AML-193 (cell line): ENCODE measurements at regions not wholly inside any gene's neighbourhood (a gene's known extent, or its start where the extent isn't known, plus 50 kb on each side); places are given as distances from the start of the nearest gene placed in this dataset.

Experiments
- DNase-seq, 2 experiments: peaks; one replicate each; lab custom pipeline; 2025; lab: John Stamatoyannopoulos, UW

- no peak for DNase-seq
These were observed 166.8 kb upstream of the PLEKHG7 start for GRCh38 chr12:92535961-92536360.

DNA sequence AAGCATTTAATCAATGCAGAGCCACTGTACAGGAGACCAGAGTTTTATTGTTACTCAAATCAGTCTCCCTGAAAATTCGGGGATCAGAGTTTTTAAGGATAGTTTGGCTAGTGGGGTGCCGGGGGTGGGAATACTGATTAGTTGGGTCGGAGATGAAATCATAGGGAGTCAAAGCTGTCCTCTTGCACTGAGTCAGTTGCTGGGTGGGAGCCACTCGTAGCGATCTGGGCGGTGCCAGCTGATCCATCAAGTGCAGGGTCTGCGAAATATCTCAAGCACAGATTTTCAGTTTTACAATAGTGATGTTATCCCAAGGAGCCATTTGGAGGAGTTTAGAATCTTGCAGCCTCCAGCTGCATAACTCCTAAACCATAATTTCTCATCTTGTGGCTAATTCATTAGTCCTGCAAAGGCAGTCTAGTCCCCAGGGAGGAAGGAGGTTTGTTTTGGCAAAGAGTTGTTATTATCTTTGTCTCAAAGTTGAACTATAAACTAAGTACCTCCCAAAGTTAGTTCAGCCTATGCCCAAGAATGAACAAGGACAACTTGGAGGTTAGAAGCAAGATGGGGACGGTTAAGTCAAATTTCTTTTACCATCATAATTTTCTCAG, 169.4 kb upstream of the PLEKHG7 start:
- no peak for DNase-seq

- DNase-seq = no peak
These were observed 172.1 kb upstream of the PLEKHG7 start for GRCh38 chr12:92530706-92531105.

DNA sequence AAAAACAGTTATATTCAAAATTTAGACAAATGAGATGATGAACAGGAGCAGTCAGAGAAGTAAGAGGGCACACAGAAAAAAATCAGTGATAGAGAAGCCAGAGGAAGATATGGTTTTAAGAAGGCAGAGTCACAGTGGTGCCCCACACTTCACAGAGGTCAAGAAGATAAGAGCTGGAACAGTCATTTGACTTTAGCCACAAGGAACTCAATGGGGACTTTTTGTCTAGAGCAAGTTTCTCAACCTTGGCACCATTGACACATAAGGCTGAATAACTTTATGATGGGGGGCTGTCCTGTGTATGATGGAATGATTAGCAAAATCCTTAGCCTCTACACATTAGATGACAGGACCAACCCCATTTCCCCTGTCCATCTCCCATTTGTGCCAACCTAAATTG, 172.8 kb upstream of the PLEKHG7 start:
- DNase-seq = no peak

- DNase-seq = no peak
These were observed 174.2 kb upstream of the PLEKHG7 start for GRCh38 chr12:92528586-92528985.

DNA sequence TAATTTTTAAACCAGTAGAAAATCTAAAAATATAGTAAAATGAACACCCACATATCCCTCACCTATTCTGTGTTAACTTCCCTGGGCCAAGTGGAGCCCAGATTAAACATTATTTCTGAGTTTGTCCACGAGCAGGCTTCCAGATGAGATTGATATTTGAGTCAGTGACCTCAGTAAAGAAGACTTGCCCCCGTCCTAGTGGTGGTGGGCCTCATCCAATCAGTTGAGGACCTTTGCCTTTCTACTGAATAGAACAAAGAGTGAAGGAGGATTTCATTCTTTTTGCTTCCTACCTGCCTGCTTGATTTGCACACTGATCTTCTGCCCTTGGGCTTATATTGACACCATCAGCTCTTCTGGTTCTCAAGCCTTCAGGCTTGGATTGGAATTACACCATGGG, 174.7 kb upstream of the PLEKHG7 start:
- no peak for DNase-seq

- DNase-seq = no peak
These were observed 178.3 kb upstream of the PLEKHG7 start for GRCh38 chr12:92524489-92524888.

- no peak for DNase-seq
These were observed 182.3 kb upstream of the PLEKHG7 start for GRCh38 chr12:92520511-92520910.

GRCh38 chr12:92519284-92519683, 183.5 kb upstream of the PLEKHG7 start:
- DNase-seq = no peak

DNA sequence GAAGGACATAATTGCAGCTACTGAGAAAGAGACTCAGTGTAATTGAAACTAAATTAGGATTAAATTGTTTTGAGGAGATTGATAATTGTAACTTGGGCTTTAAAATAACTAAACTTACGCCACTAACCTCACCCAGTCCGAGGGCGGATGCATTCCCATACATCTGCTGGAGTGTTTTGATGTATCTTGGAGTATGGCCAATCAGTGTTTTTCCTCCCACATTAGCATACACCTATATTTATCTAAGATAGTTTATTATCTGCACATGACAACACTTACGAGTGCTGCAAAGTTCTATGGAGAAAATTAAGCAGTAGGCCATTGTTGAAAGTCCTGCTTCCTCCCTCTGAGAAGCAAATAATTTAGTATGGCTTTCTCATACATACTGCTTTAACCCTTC, 184.7 kb upstream of the PLEKHG7 start:
- DNase-seq = no peak

DNA sequence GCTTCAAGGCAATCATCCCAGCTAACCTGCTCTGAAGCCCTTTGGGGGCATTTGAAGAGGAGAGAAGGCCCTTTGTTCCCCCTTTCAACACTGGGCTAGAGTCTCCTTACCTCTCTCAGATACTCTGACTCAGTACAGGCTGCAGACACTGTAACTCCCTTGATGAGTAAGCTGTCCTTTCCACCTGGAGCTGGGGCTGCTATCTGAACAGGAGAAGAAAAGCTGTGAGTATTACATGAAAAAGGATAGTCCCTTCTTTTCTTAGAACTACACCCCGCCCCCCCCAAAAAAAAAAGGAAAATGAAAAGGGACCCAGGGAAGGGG, 186.6 kb upstream of the PLEKHG7 start:
- DNase-seq = no peak

DNA sequence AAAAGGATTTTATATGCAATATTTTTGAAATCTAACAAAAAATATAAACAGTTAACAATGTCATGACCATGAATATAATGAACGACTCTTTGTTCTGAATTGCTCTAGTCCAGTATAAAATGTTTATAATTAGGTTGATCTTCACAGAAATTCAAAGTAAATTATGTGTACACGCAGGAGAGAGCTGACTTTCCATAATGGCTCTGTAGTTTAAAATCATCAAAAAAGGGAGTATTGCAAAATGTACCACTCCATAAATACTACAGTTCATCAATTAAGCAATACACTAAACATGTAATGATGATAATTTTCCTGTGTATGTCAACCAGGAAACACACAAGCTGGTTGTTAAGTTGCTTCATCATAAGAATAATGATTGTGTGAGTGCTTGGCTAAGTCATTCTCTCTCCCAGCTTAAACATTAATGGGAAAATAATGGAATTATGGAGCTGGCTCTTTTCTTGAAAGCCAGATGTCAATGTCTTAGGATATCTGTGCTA, 189.5 kb upstream of the PLEKHG7 start:
- peak; percentile 19 to 39 for DNase-seq

DNA sequence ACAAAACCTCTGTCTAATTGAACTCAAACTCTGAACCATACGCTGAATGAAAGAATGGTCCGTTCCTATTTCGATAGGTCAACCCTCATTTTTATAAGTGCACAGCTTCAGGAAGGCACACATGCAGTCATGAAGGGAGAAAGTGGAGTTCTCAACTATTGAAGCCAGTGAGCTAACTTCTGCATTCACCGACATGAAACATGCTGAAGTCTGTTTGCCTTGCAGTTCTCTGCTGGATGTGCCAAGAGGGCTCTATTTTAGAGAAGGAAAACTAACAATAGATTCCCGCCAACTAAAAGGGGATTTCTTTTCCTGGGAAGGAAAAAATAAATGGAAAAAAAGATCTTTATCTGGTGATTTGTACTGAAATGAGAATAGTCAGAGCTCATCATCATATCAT, 191.0 kb upstream of the PLEKHG7 start:
- DNase-seq = no peak

DNA sequence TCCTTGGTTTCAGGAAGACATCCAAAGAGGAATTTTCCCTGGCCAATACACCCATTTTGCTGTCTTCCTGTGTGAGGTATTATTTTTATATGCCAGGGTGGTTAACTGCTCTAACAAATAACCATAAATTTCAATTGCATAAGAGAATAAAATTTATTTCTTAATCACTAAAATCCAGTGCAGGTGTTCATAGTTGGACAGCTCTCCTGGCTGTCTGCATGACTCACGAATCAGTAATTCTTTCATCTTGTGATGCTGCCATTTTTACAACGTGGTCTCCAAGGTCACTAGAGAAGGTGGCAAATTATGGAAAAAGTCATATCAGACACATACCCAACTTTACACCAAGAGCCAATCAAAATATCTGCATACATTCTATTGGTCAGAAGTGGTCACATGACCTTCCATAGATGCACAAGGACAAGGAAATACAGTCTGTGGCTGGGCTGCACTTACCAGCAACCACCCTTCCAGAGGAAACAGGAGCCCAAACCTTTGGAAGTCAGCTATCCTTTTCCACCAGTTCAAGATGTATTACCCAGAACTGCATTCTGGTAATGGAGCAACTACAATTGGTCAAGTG, 193.5 kb upstream of the PLEKHG7 start:
- no peak for DNase-seq

- no peak for DNase-seq
These were observed 195.9 kb upstream of the PLEKHG7 start for GRCh38 chr12:92506891-92507290.

DNA sequence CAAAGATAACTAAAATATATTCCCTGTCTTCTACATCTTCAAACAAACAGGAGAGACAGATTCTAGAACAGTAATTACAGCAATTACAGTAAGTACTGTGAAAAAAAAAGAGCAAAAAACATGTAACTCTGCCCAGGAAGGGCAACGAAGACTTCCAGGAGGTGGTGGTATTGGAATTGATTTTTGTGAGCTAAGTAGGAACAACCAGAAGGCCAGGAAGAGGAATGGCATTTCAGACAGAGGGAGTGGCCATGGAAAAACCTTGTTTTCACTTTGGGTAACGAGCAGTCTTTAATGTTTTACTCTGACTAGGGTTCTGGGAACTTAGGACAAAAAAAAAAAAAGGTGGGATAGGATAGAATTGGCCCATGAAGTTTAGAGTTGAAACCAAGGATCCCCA, 196.3 kb upstream of the PLEKHG7 start:
- DNase-seq = no peak

DNA sequence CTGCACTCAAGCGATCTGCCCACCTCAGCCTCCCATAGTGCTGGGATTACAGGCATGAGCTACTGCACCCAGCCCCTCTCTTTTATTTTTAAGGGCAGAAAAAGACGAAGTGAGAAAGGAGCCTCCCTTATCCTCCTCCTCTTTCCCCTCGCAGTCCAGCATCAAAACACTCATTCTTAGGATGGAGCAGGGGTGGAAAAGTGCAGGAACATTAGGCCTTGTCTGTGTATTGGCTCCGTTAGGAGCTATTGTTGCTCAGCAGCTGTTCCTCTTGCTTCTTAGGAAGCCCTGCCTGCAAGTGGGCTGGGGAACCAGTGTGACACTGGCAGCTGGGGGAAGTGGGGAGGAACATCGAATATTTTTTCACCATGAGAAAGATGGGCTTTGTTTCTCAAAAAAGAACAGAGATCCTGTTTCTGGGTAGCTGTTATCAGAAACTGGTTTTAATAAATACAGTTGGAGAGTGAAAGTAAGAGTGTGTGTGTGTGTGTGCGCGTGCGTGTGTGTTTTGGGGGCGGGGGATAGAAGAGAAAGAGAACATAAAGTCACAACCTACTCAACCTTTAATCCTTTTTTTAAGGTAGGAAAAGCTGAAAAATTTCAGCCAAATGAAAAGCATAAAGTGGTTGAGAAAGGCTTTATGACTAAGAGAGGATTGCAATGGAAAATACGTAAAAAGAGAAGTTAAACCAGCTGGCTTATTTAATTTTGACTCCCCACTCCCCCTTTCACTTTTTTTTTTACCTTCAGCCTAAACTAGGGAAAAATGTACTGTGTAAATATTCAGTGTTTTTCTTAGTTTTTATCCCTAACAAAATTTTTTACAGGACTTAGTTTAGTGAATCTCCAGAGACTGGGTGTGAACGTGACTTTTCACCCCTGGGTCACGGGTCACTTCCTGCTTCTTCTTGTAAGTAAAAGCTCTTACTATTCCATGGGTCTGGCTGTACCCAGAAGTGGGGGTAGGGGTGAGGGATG, 197.2 kb upstream of the PLEKHG7 start:
- DNase-seq = peak; percentile 45 to 63

DNA sequence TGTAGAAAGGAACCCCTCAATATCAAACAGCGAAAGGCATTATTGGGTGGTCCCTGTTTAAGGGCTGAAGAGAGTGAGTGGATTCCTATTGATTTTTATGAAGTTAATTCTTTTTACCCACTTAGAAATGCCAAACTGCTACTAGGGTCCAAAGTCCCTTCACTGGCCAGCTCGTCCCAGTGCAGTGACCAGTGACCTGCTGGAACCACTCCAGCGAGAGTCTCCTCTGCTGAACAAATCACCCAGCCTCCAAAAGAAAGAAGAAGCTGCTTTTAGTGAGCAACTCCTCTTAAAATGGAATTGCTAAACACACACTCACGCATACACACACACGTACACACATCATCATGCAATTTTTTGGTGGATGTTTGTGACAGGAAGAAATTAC, 198.2 kb upstream of the PLEKHG7 start:
- no peak for DNase-seq

- no peak for DNase-seq
These were observed 198.7 kb upstream of the PLEKHG7 start for GRCh38 chr12:92503971-92504593.

- DNase-seq = no peak
These were observed 199.5 kb upstream of the PLEKHG7 start for GRCh38 chr12:92503029-92503931.

DNA sequence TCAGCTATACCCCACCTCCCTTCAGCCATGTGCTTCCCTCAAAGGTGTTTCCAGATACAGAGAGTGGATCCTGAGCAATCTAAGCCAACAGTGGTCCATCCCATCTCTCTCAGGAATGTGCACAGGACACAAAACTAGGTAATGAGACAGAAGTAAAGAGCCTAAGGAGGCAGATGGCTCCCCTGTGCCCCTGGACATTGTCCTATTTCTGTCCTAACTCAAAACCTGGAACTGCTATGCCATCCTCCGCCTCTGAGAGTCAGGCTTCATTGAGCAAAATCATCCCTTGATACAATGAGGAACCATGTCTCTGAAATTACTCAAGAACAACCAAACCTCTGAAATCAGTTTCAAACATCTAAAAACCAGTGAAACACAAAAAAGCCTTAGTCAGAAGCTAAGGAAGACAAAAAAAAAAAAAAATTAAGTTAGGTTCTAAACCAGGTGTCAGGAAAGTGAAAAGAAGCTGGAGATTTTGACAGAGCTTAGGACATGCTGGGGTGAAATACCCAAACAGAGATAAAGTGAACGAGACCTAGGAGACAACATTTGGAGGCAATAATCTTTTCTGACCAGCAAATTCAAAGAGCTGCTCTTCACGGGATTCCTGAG, 200.3 kb upstream of the PLEKHG7 start:
- DNase-seq = peak; percentile 66 to 84
